ENCODE measurements at regions not wholly inside any gene's neighbourhood (a gene's known extent, or its start where the extent isn't known, plus 50 kb on each side); places are given as distances from the start of the nearest gene placed in this dataset.

- H3K36me3 ChIP-seq = no peaks in the 10 kb centered on the region
- H3K4me3 ChIP-seq = no peak overlapping the region
- DNase-seq = no peak
- intact Hi-C loops (cut with DNase I) = no loop called here
- ATAC-seq = no peak
- no peak for TF ChIP-seq CTCF (IDR thresholded peaks at IDR 0.05)
- no peaks in the 10 kb centered on the region for H3K27me3 ChIP-seq
- H3K27ac ChIP-seq = no peak overlapping the region
- H3K4me1 ChIP-seq = no peaks in the 10 kb centered on the region
- no peaks in the 10 kb centered on the region for H3K9me3 ChIP-seq
Measured at GRCh38 chr9:27765266-27766072, 192.2 kb upstream of the C9orf72 start.

DNA sequence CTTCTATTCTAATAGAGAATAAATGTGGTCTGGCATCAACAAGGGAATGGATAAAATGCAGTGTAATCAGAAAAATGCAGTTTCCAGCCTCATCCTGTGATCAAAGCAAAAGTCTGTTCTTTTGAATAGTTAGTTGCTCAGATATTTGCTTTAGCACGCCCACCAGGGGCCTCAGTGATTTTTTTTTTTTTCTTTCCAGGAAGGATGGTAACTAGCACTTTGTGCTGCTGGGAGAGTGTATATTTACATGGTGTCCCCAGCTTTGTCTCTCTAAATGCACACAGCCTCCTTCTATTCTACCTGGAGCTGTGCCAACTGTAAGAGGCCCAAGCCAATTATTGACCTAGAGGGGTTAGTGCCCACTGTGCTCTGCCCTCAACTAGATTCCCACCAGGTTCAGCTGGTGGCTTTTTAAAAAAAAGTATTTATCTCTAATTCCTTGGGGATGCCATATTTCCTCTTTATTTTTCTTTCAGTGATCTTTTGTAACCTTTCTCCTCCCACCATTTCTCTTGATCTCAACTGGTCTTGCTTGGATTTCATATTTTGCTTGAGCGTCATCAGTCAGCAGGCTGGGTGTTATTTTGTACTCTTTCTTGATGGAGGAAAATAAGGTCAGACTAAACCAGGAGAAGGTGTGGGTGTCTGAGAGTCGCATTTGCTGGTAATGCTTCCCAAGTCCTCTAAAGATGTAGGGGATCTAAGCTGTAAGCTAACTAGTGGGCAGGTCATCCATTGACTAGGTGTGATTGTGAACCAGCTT, 193.0 kb upstream of the C9orf72 start:
- ATAC-seq (no peak), DNase-seq (no peak)
- no peak overlapping the region for H3K27ac ChIP-seq

DNA sequence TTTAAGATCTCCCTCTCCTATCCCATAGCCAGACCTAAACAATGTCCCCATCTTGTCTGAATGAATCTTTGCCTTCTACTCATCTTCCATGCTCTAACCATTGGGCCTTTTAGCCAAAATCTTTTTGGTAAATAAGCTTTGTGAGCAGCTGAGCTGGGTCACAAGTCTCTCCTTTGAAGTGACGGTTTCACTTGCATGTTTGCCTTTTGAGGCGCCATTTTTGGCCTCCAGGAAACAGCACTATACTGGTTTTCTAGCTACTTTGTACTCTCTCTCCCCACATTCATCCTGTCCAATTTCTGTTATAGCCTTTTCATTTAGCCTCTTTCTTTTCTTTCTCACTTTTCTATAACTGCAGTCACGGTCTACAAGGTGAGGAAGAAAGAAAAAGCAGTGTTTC, 195.5 kb upstream of the C9orf72 start:
- no peak for TF ChIP-seq CTCF (IDR thresholded peaks at IDR 0.05)
- intact Hi-C loops (cut with DNase I) = no loop called here
- no peaks in the 10 kb centered on the region for H3K4me1 ChIP-seq
- no peak overlapping the region for H3K27ac ChIP-seq
- no peaks in the 10 kb centered on the region for H3K9me3 ChIP-seq
- no peak overlapping the region for H3K4me3 ChIP-seq
- H3K27me3 ChIP-seq = no peaks in the 10 kb centered on the region
- ATAC-seq = no peak
- no peaks in the 10 kb centered on the region for H3K36me3 ChIP-seq
- no peak for DNase-seq

More for the DNA sequence above, 193.0 kb upstream of the C9orf72 start:
- Histone ChIP-seq H3K36me3 (no peaks in the 10 kb centered on the region), H3K4me3 (no peak overlapping the region), H3K9me3 (no peaks in the 10 kb centered on the region), H3K4me1 (no peaks in the 10 kb centered on the region), H3K27me3 (no peaks in the 10 kb centered on the region)
- TF ChIP-seq CTCF (IDR thresholded peaks at IDR 0.05) = no peak
- intact Hi-C loops (cut with DNase I) = no loop called here

DNA sequence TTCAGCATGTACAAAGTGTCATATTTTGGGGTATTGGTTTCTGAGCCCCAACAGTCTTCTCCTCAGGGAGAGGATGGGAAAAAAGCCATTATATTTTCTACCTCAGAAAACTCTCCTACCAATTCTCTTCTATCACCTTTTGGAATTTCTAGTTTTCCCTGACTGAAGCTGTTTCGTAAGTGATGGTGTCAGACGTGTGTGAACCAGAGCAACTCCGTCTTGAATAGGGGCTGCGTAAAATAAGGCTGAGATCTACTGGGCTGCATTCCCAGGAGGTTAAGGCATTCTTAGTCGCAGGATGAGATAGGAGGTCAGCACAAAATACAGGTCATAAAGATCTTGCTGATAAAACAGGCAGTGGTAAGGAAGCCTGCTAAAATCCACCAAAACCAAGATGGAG, 197.3 kb upstream of the C9orf72 start:
- no peaks in the 10 kb centered on the region for H3K4me1 ChIP-seq
- no peak overlapping the region for H3K4me3 ChIP-seq
- no peak for DNase-seq
- H3K27ac ChIP-seq = no peak overlapping the region
- ATAC-seq = no peak
- no peak for TF ChIP-seq CTCF (IDR thresholded peaks at IDR 0.05)
- no peaks in the 10 kb centered on the region for H3K27me3 ChIP-seq
- intact Hi-C loops (cut with DNase I) = no loop called here
- H3K9me3 ChIP-seq = no peaks in the 10 kb centered on the region
- H3K36me3 ChIP-seq = no peaks in the 10 kb centered on the region

DNA sequence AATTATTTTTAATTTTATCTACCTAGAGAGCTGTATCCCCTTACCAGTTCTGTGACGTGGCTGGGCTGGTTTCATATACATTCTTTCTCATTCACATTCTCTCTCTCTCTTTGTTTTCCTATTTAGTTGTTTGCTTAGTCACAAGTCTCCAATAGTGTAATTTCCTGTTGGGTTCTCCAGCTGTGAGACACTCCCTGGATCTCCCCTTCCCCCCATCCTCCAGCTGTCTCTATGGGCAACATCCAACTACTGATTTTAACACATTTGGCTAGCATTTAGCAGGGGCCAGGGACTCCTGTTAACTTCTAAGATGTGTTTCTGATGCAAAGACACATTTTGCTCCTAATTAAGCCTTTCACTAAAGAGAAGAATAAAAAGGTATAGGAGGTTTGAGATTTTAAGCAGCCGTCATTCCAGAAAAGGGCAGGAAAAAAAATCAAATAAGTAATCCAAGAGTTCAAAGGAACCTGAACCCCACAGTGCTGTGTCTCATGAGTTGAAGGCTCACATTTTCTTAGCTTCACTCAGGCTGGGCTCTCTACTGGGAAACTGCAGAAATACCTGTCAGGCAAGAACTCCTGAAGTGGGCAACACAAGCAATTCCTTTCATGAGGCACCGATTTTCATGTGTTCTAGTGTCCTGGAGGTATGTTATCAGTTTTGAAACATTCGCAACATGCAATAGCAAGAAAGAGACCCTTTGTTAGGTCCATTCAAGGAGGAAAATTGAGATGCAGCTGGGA, 198.7 kb upstream of the C9orf72 start:
- DNase-seq (no peak), ATAC-seq (peak; percentile 58)
- intact Hi-C loops (cut with DNase I) = no loop called here
- Histone ChIP-seq H3K4me1 (no peaks in the 10 kb centered on the region), H3K27ac (no peak overlapping the region), H3K36me3 (no peaks in the 10 kb centered on the region), H3K9me3 (no peaks in the 10 kb centered on the region), H3K27me3 (no peaks in the 10 kb centered on the region), H3K4me3 (no peak overlapping the region)
- TF ChIP-seq CTCF (IDR thresholded peaks at IDR 0.05) = no peak
